NCI-H1417 (cell line): ENCODE measurements at regions not wholly inside any gene's neighbourhood (a gene's known extent, or its start where the extent isn't known, plus 50 kb on each side); places are given as distances from the start of the nearest gene placed in this dataset.
A peak's percentile ranks its signal among the peaks of the same experiment; 100 is the strongest.

ENCODE experiments used
- DNase-seq, 3 experiments: peaks; one replicate each; lab custom pipeline; 2025; lab: John Stamatoyannopoulos, UW

GRCh38 chr22:44592126-44592823, 94.2 kb upstream of the RTL6 start:
- no peak for DNase-seq

- no peak for DNase-seq
Measured at GRCh38 chr22:44591146-44591790, 93.2 kb upstream of the RTL6 start.

GRCh38 chr22:44590291-44590690, 92.3 kb upstream of the RTL6 start:
- no peak for DNase-seq

DNA sequence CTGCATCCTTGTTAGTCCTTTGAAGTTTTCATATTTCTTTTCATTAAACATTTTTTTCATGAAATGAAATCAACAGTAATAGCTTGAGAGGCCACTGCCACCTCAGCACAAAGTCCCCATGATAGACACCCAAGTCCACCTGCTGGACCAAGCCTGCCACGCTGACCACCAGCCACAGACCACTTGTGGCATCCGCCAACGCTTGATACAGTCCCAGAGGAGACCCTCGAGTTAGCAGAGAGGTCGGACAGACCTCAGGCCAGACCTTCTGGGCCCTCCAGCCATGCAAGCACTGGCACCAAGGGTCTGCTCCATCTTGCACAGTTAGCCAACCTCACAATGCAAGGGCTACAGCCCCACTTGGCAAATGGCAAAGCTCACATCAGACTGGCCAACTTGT, 91.8 kb upstream of the RTL6 start:
- no peak for DNase-seq

DNA sequence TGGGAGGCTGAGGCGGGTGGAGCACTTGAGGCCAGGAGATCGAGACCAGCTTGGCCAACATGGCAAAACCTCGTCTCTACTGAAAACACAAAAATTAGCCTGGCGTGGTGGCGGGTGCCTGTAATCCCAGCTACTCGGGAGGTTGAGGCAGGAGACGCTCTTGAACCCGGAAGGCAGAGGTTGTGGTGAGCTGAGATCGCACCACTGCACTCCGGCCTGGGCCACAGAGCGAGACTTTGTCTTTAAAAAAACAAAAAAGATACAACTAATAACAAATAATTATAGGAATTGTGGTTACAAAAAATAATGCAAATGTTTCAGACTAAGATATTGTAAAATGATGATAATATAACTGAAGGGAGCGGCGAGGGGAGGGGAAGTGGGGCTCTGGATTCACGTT, 90.3 kb upstream of the RTL6 start:
- no peak for DNase-seq

DNA sequence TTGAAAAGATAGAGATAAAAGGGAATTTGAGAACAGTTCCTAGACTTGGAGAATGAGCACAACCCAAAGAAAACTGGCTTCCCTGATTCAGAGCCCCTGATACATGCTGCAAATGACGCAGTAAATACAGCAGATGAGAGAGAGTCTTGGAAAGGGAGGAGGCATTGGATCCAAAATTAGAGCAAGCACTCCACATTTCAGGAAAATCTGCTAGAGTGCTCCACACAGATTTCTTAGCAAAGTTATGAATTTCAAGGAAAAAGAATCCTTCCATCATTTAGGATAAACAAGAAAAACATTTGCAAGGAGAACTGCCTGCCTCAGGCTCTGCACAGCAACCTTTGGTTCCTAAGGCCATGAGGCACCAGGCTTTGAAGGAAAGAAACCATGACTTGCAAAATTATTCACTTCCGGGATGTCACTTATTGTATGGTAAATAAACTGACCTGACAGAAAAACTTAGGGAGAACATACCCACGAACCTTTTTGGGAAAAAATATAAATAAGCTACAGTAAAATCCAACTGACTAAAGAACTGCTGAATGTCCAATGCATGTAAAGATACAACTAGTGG, 89.8 kb upstream of the RTL6 start:
- no peak for DNase-seq

DNA sequence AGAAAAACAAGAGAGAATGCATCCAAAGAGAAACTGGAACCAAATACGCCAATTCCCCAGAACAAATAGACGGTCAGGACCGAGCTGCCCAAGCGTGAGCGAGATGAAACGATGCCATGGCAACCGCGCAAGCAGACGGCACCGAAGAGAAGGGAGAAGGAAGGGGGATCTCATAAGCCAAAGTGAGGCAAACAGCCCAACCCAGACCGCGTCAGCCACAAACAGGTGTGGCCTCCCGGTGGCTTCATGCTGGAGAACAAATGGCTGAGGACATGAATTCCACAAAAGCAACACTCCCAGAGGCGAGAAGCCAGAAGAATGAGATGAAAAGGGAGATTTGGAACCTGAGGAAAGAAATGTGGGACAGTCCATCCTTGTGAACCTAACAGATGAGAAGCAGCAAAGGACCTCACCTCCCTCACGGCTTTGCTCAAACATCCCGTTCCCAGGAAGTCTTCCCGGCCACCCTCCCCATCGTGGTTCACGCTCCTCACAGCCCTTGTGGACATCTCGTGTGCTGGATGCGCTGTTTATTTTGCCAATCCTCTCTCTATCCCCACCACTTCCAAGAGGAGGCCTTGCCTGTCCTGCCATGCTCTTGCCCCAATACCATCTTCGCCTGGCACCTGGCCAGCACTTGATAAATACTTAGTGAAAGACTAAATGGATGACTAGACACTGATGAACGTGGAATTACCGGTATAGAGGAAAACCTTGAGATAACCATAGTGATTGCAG, 89.1 kb upstream of the RTL6 start:
- peak; percentile 75 to 93 (median 79) for DNase-seq

DNA sequence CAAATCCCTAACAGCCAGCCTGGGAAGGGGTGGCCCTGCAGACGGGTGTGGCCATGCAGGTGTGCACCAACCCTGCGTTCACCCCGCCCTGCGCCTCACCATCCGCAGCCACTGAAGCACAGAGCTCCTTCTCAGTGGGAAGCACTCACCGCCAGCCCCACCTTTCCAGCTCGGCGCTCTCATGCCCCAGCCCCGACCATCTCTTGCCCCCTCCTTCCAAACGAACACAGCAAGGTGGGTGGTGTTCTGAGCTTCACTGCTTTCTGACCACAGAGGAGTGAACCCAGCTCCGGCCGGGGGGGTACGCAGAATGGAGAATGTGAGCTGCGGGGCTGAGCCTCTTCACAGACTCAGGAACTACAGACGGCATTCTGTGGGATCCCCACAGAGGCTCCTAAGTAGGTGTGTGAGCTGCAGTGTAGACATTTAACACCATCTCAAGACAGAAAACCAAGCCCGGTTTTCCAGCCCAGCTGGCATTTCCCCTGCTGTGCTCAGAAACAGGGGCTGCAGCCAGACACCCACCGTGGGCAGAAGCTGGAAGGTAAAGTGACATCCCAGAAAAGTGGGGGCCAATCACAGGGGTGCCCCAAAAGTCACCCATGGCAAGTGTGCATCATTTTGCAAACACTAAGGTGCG, 88.4 kb upstream of the RTL6 start:
- peak; percentile 76 to 83 (median 83) for DNase-seq

DNA sequence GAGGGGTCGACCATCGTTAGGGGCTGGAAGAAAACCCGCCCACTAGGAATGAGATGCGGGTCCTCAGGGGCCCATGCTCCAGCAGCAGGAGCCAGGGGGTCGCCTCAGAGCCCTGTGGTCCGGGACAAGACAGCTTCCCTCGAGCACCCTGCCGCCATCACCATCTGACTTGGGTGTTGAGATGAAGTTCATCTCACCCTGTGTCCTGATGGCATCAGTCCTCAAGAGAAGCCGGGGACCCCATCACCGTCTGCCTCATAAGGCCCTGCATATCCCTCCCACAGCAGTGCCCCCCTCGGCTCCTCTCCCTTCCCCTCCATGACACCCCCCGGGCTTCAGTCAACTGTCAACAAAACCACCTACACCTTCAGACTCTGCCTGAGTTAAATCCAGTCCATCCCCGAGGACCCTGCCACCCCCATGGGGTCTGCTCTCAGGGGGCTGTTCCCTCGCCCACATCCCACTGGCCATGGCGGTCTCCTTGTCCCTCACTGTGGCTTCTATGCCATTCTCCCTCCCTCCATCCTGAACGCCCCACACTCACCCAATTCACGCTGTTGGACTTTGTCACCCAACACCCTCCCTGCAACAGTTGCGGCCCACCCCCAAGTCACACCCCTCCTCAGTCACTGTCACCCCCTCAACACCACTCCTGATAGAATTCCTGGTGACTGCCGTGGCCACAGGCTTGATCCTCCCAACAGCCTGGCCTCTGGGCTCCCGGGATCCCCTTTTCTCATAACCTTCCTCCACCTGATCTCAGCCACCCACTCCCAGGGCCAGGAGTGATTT, 87.7 kb upstream of the RTL6 start:
- DNase-seq = no peak

- DNase-seq = peak in 1 of 3 experiments; percentile 3
Measured at GRCh38 chr22:44584256-44584902, 86.3 kb upstream of the RTL6 start.

GRCh38 chr22:44583854-44584253, 85.8 kb upstream of the RTL6 start:
- DNase-seq = no peak

GRCh38 chr22:44583061-44583760, 85.2 kb upstream of the RTL6 start:
- DNase-seq = peak; percentile 3 to 59 (median 20)

GRCh38 chr22:44582016-44582415, 84.0 kb upstream of the RTL6 start:
- no peak for DNase-seq

DNA sequence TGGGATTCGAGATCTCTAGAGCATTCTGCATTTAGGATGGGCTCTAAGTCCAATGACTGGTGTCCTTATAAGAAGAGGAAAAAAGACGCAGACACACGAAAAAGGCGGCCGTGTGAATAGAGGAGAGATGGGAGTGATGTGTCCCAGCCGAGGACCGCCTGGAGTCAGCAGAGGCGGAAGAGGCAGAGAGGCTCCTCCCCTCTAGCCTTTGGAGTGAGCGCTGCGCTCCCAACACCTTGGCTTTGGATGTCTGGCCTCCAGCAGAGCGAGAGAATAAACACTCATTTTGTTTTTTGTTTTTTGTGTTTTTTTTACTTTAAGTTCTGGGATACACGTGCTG, 83.0 kb upstream of the RTL6 start:
- DNase-seq = no peak

DNA sequence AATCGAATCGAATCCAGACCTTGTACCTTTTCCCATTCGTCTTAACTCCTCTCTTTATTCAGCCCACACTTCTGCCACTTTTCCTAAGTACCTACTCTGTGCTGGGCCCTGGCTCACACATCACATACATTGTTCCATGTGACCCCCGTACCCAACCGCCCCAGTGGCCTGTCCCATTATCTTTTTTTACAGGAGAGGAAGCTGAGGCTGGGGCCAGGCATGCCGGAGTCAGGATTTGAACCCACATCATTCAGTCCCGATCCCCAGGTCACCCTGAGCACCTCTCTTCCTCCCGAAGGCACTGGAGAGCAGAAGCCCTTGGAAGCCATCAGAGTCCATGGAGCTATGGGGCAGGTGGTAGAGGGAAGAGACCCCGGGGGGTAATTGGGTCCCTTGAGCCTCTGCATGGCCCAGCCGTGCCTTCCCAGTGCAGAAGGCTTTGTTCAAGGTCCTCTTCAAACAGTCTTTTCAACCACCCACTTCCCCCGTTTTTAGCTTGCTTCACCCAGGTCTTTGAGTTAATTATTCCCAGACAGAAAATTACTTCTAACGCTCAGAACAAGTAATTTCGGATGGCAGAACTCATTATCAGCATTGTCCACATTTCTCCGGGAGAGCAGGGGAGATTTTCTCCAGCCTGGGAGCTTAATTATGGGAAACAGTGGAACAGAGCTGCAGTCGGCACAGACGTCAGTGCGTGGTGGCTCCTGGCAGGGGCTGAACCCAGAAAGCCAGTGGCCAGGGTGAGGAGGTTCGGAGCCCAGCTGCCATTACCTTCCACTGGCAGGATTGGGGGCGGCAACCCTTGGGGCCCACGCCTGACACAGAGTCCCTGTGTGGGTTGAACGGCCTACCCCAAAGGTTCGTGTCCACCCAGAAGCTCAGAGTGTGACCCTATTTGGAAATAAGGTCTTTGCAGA, 82.4 kb upstream of the RTL6 start:
- DNase-seq = peak in 1 of 3 experiments; percentile 28

DNA sequence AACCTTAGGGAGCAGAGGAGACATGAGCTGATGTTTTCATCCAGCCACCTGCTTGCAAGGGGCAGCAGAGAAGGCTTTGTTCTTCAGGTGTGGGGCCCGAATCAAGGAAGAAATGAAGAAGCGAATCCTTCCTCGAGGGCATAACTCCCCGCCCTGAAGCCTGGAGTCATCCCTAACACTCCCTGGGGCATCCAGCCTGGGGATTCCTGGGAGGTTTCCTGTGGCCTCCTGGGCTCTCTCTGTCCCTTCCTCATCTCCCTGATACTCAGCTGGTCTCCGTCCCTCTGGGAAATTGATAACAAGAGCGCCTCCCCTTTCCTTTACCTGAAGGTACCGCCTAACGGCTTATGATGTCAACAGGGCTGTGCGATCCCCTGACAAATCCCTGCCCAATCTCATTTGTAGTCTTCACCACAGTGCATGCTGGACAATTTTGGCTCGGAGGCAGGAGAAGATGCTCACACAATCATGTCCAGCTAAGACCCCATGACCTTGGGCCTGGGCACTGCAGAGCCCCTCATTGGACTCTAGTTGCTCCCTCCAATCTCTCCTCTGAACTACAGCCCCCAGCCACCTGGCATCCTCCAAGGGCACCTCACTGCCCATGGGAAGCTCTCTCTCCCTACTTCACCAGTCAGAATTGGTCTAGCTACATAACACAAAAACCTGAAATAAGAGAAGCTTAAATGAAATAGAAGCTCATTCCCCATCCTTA, 80.6 kb upstream of the RTL6 start:
- no peak for DNase-seq

GRCh38 chr22:44578110-44578457, 80.1 kb upstream of the RTL6 start:
- peak in 1 of 3 experiments; percentile 8 for DNase-seq

GRCh38 chr22:44577391-44578109, 79.5 kb upstream of the RTL6 start:
- DNase-seq = no peak
